Glomerular endothelial cell (primary cell): ENCODE measurements at regions not wholly inside any gene's neighbourhood (a gene's known extent, or its start where the extent isn't known, plus 50 kb on each side); places are given as distances from the start of the nearest gene placed in this dataset.

Source experiments
- DNase-seq: peaks from one replicate; pipeline ENCODE4 v3.0.0-alpha.2; 2011; ENCODE audit warnings: low read depth, low spot score; ENCODE audit errors: extremely low read depth

DNA sequence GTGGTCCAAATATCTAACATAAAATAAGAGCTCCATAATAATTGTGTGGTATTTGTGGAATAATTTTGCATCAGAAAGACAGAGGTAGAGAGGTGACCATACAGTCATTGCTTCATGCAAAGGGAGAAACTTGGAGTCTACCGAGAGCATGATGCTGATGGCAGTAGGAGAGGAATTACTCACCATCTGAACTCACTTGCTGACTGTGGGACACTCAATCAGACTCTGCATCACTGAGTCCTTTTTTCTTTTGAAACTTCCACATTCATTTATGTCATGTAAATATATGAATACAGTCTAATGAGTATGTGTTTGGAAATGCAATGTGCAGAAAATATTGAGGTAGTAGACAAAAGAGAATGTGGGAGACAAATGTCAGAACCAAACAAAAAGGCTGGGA is 933.8 kb downstream of the REEP3 start:
- no peak for DNase-seq

GRCh38 chr10:64458306-64458705 is 937.1 kb downstream of the REEP3 start:
- no peak for DNase-seq

- no peak for DNase-seq
These were observed 942.2 kb downstream of the REEP3 start for GRCh38 chr10:64463406-64463805.

DNA sequence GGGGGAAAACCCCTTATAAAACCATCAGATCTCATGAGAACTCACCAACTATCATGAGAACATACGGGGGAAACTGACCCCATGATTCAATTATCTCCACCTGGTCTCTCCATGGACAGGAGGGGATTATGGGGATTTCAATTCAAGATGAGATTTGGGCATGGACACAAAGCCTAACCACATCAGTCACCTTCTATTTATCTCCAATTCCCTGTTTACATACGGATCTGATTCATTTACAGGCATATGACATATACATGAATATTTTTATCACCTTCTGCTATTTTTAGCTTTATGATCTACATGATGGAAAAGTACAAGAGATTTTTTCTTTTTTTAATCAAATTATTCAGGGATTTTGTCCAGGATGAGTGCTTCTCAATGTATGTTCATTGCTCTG is 944.5 kb downstream of the REEP3 start:
- no peak for DNase-seq

GRCh38 chr10:64468219-64468618 is 947.0 kb downstream of the REEP3 start:
- no peak for DNase-seq

- DNase-seq = no peak
These were observed 955.3 kb downstream of the REEP3 start for GRCh38 chr10:64476506-64476905.

DNA sequence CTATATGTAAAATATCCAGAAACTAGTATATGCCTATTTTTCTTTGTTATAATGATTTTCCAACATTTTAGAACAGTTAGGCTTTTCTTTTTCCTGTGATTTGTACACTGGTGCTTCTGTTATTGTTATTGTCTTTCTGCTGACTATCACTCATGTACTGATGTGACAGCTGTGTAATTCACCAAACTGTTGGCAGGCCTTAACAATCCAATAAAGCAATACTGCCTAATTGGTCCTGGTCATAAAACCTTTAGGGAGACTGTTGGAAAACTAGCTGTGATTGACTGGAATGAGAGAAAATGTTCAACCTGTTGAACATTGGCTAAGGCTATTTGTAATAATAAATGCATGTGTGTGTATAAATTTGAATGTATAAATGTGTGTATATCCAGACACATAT is 956.6 kb downstream of the REEP3 start:
- no peak for DNase-seq

GRCh38 chr10:64484811-64485330 is 963.7 kb downstream of the REEP3 start:
- DNase-seq = no peak

GRCh38 chr10:64486149-64486548 is 964.9 kb downstream of the REEP3 start:
- no peak for DNase-seq

DNA sequence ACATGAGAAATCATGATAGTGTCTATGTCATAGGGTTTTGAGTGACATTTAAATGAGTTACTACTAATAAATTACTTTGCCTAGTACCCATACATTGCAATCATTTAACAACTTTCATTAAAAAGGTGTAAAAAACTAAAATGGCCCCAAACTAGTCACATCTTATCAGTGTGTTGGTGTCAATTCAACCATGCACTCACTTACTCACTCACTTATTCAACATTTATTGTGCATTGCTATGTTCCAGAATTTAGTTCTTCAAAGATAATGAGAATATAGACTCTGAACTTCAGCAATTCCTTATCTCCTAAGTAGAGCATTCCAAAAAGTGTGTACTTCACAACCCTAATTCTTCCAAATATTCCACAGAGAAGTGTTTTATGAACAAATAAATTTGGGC is 965.7 kb downstream of the REEP3 start:
- no peak for DNase-seq

- no peak for DNase-seq
These were observed 973.7 kb downstream of the REEP3 start for GRCh38 chr10:64494901-64495300.

DNA sequence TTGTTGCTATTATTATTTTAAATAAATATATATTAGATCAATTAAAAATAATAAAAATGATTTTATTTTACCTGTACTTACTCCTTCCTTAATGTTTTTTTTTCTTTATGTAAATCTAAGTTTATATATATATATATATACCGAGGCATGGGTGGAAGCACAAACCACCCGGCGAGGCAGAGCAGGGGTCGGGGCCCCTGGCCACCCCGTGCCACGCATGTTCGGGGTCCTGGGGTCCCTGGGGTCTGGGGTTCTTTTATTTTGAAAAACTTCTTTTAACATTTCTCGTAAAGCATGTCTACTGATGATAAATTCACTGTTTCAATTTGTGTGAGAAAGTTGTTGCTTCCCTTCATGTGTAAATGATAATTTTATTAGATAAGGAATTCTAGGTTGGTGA is 976.1 kb downstream of the REEP3 start:
- no peak for DNase-seq

GRCh38 chr10:64501807-64502206 is 980.6 kb downstream of the REEP3 start:
- DNase-seq = no peak

DNA sequence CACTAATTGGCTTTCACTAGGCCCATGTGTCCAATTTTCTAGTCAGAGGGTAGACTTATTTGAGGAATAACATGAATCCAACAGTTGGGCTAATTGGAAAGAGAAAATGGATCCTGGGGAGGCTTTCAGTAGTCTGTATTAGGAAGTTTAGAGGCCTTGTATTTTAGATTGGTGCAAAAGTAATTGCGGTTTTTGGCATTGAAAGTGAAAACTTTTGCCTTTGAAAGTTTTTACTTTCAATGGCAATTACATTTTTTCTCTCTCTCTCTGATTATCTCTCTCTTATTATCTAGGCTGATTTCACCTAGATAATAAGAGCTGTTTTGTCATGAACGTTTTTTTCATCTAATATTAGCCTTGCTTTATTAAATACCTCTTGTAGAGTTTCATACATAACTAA is 981.7 kb downstream of the REEP3 start:
- DNase-seq = no peak

GRCh38 chr10:64503429-64503828 is 982.2 kb downstream of the REEP3 start:
- DNase-seq = no peak

GRCh38 chr10:64505501-64505900 is 984.3 kb downstream of the REEP3 start:
- DNase-seq = no peak

DNA sequence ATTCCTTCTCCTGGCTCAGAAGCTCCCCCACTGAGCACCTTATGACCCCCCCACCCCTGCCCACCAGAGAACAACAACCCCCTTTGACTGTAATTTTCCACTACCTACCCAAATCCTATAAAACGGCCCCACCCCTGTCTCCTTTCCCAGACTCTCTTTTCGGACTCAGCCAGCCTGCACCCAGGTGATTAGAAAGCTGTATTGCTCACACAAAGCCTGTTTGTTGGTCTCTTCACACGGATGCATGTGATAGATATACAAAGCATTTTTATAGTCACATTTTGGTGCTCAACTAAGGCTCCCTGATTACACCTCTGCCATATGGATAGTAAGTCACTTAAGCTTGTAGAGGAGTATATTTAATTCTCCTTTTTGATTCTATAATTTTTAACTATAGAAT is 985.8 kb downstream of the REEP3 start:
- no peak for DNase-seq

DNA sequence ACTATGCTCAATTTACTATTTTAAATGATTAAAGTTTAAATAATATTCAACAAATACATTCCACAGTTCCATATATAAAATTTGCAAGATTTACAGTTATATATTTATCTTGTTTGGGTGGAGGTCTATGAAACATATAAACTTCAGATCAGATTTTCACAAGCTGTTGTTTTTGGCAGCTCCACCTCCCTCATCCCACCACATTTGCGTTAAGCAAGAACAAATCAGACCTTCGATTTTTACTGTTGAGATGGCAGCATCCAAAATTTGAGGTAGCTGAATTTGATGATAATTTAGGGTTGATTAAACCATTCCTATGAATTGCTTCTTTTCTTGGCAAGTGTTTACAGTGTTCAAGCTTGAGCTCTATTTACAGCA is 986.4 kb downstream of the REEP3 start:
- DNase-seq = no peak

DNA sequence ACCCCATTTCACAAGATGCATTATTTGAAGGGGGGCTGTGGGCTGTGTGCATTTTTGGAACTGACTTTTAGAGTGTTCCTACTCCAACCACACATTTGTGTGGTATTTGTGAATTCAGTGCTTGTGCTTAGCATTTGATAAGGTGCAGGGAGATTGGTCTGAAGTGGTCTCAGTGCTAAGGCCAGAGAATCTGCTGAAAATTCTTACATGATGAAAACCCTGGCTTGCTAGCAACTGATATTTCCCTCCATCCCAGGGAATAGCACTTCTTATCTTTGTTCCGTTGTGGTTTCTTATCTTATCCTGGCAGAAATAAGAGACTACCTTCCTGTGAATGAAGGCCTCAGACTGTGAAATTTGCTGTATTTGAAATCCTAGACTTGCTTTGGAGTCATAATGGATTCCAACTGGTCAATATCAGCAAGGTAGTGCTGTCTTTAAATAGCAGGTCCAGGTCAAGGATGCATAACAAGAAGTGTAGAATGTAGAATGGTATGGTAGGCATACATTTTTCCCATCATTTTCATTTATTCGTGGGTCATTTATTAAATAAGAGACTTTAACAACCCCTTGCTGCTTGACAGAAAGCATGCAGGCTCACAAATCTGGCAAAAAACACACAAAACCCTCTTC is 986.9 kb downstream of the REEP3 start:
- no peak for DNase-seq

DNA sequence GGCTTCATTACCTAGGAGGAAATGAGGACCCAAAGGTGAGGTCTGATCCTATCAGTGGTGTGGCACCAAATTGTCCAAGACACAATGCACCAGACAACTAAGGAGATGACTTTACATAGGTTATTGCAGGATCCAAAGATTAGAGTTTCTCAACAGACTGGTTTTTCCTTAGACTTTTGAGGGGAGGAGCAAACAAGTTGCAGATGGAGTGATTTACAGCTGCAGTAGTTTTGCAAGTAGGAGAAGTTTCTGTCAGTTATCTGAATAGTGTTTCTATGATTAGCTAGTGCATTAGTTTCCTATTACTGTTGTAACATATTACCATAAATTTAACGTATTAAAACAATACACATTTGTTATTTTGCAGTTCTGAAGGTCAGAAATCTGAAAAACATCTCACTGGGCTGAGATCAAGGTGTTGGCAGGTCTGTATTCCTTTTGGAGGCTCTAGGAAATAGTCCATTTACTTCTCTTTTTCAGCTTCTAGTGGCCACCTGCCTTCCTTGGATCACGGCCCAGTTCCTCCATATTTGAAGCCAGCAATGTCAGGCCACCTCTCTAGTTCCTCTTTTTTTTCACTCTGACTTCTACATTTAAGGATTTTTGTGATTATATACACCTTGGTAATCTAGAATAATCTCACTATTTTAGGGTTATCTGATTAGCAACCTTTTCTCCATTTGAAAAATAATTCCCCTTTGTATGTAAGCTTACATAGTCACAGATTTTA is 994.9 kb downstream of the REEP3 start:
- DNase-seq = no peak

- no peak for DNase-seq
These were observed 997.3 kb downstream of the REEP3 start for GRCh38 chr10:64518456-64518855.

GRCh38 chr10:64519427-64519826 is 998.2 kb downstream of the REEP3 start:
- DNase-seq = no peak

GRCh38 chr10:64519831-64520230 is 998.6 kb downstream of the REEP3 start:
- DNase-seq = no peak
